C4-2B (cell line): ENCODE measurements at regions not wholly inside any gene's neighbourhood (a gene's known extent, or its start where the extent isn't known, plus 50 kb on each side); places are given as distances from the start of the nearest gene placed in this dataset.

Experiments
- CTCF ChIP-seq: fragments of 450-650 bp; conservative IDR thresholded peaks from 2 replicates; pipeline ENCODE4 v1.5.1; 2017; ENCODE audit warnings: mild to moderate bottlenecking
- ZFX ChIP-seq: fragments of 450-650 bp; IDR thresholded peaks from 2 replicates; pipeline ENCODE4 v1.6.1; 2017

DNA sequence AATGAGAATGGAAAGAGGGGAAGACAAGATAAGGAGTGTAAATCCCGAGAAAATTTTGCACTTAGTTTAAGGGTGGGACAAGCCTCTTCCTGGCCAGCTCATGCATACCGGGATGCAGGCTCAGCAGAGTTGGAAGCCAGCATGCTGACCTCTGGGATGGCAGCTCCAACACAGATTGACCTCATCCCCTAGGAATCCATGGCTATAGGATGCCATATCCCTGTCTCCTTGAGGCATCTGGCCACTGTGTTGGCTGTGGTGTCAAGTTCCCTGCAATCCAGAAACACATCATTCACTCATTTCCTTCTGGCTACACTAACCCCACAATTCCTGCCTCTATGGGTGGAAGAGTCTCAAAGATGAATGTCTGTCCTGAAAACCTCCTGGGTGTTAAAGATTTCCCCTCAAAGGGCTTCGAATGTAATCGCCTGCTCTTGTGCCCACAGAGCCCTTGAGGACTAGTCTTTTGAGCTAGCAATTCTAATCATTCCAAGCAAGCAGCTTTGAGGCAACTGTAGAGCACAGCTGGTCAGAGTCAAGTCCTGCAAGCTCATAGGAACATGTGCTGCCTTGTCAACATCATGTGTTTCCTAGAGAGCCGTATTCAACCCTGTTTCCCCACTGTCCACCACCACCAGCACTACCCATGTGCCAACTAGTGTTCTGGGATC lies 141.4 kb downstream of the PMP22 start:
- no peak for TF ChIP-seq ZFX
- no peak for TF ChIP-seq CTCF
